Liver (tissue), 8 donors: ENCODE measurements at regions not wholly inside any gene's neighbourhood (a gene's known extent, or its start where the extent isn't known, plus 50 kb on each side); places are given as distances from the start of the nearest gene placed in this dataset.

Experiments used
- DNase-seq: peaks from one replicate; pipeline ENCODE4 v3.0.0-alpha.2; 2017; ENCODE audit warnings: low spot score
- H3K27ac ChIP-seq, 2 donors: one replicate each; pipeline ENCODE4 v1.7.0; 2013; ENCODE audit warnings: inconsistent platforms in 2 of 2, low read length in 2 of 2, control low read depth in 1 of 2, low read depth in 1 of 2, mild to moderate bottlenecking in 1 of 2
- H3K27me3 ChIP-seq, 4 donors: one replicate each; pipeline versions ENCODE4 v1.6.1 to v1.7.0; 2013; ENCODE audit warnings: low read length in 3 of 4, inconsistent platforms in 1 of 4, mild to moderate bottlenecking in 1 of 4, moderate library complexity in 1 of 4; ENCODE audit not compliant: control insufficient read depth in 4 of 4, insufficient read depth in 4 of 4
- H3K36me3 ChIP-seq, 4 donors: one replicate each; pipeline versions ENCODE4 v1.6.1 to v1.7.0; 2013; ENCODE audit warnings: low read length in 3 of 4, mild to moderate bottlenecking in 3 of 4, low read depth in 1 of 4, moderate library complexity in 1 of 4; ENCODE audit not compliant: control insufficient read depth in 4 of 4, insufficient read depth in 3 of 4
- H3K4me1 ChIP-seq, 4 donors: one replicate each; pipeline versions ENCODE4 v1.6.1 to v1.7.0; 2013; ENCODE audit warnings: low read length in 3 of 4, mild to moderate bottlenecking in 3 of 4, moderate library complexity in 1 of 4; ENCODE audit not compliant: control insufficient read depth in 4 of 4, insufficient read depth in 4 of 4
- H3K4me3 ChIP-seq, 3 donors: one replicate each; pipeline versions ENCODE4 v1.6.1 to v1.7.0; 2013; ENCODE audit warnings: low read length in 3 of 3, control low read depth in 1 of 3, low read depth in 1 of 3, mild to moderate bottlenecking in 1 of 3
- H3K9ac ChIP-seq, 2 donors: one replicate each; pipeline ENCODE4 v1.7.0; 2013; ENCODE audit warnings: low read length in 2 of 2, mild to moderate bottlenecking in 2 of 2, moderate library complexity in 2 of 2, control low read depth in 1 of 2, low read depth in 1 of 2
- H3K9me3 ChIP-seq, 4 donors: one replicate each; pipeline versions ENCODE4 v1.6.1 to v1.7.0; 2013; ENCODE audit warnings: low read length in 3 of 4; ENCODE audit not compliant: control insufficient read depth in 4 of 4
- CTCF ChIP-seq: fragments of 150-350 bp; IDR thresholded peaks from 2 replicates; pipeline ENCODE4 v1.5.1; 2017; ENCODE audit warnings: improper control_type of control experiment, low read depth, low read length; ENCODE audit not compliant: missing input control
- EGR1 ChIP-seq, 2 donors: IDR thresholded peaks; 2 replicates each; pipeline ENCODE4 v1.6.1; 2016 to 2018; ENCODE audit warnings: antibody characterized with exemption in 2 of 2, low read depth in 2 of 2
- FOXA1 ChIP-seq: IDR thresholded peaks from 2 replicates; pipeline ENCODE4 v1.6.1; 2016; ENCODE audit warnings: antibody characterized with exemption
- FOXA2 ChIP-seq: IDR thresholded peaks from 2 replicates; pipeline ENCODE4 v1.6.1; 2016; ENCODE audit warnings: antibody characterized with exemption
- GABPA ChIP-seq, 2 donors: IDR thresholded peaks in 1 of 2; conservative IDR thresholded peaks in 1 of 2; 2 replicates each; pipeline ENCODE4 v1.6.1; 2016; ENCODE audit warnings: antibody characterized with exemption in 2 of 2, mild to moderate bottlenecking in 1 of 2, moderate library complexity in 1 of 2
- HNF4G ChIP-seq: IDR thresholded peaks from 2 replicates; pipeline ENCODE4 v1.6.1; 2016; ENCODE audit warnings: antibody characterized with exemption
- JUND ChIP-seq, 2 donors: IDR thresholded peaks; 2 replicates each; pipeline ENCODE4 v1.6.1; 2016; ENCODE audit warnings: antibody characterized with exemption in 2 of 2
- NR2F2 ChIP-seq: IDR thresholded peaks from 2 replicates; pipeline ENCODE4 v1.6.1; 2016; ENCODE audit warnings: antibody characterized with exemption
- RAD21 ChIP-seq, 2 donors: IDR thresholded peaks; 2 replicates each; pipeline ENCODE4 v1.6.1; 2016; ENCODE audit warnings: antibody characterized with exemption in 2 of 2, mild to moderate bottlenecking in 2 of 2
- REST ChIP-seq: IDR thresholded peaks from 2 replicates; pipeline ENCODE4 v1.6.1; 2016; ENCODE audit warnings: antibody characterized with exemption, mild to moderate bottlenecking
- TAF1 ChIP-seq: conservative IDR thresholded peaks from 2 replicates; pipeline ENCODE4 v1.6.1; 2016; ENCODE audit warnings: antibody characterized with exemption, mild to moderate bottlenecking
- YY1 ChIP-seq: IDR thresholded peaks from 2 replicates; pipeline ENCODE4 v1.6.1; 2016; ENCODE audit warnings: antibody characterized with exemption, mild to moderate bottlenecking
- ZBTB33 ChIP-seq: IDR thresholded peaks from 2 replicates; pipeline ENCODE4 v1.6.1; 2016; ENCODE audit warnings: antibody characterized with exemption
- WGBS: extraction: QIAGEN DNeasy Blood & Tissue Kit; methylation state at CpG from one replicate; pipeline ENCODE4 v1.1.7; 2013; 5-methylcytosine and 5-hydroxymethylcytosine counted together
- donor health status: healthy.
- donor health status: healthy.
- donor health status: healthy.
- donor health status: healthy.
- donor health status: healthy.

GRCh38 chr11:69944146-69944795 is 125.1 kb upstream of the FGF3 start (continued):
- TF ChIP-seq FOXA1 = no peak
- TF ChIP-seq NR2F2 = no peak
- TF ChIP-seq YY1 = no peak
- no peak for TF ChIP-seq FOXA2
- TF ChIP-seq EGR1 (IDR thresholded peaks at IDR 0.05; ENCODE audit: low read depth in 2 of 2) = no peak

GRCh38 chr11:69945157-69945556 is 125.9 kb upstream of the FGF3 start:
- DNase-seq = no peak
- Histone ChIP-seq H3K9ac (no peak overlapping the region), H3K4me1 (peaks cover 0 to 9% (median under 1%) of the 10 kb centered on the region in 4 donors), H3K27me3 (no peaks in the 10 kb centered on the region), H3K9me3 (no peaks in the 10 kb centered on the region), H3K36me3 (no peaks in the 10 kb centered on the region), H3K27ac (no peak overlapping the region), H3K4me3 (no peak overlapping the region)
- TF ChIP-seq JUND (IDR thresholded peaks at IDR 0.05) = no peak
- TF ChIP-seq CTCF = no peak
- no peak for TF ChIP-seq NR2F2
- TF ChIP-seq GABPA (IDR thresholded peaks at IDR 0.05 in 1 of 2, conservative IDR thresholded peaks at IDR 0.05 in 1 of 2) = no peak
- TF ChIP-seq FOXA1 = no peak
- TF ChIP-seq FOXA2 = no peak
- no peak for TF ChIP-seq HNF4G
- no peak for TF ChIP-seq TAF1
- TF ChIP-seq ZBTB33 = no peak
- TF ChIP-seq REST = no peak
- no peak for TF ChIP-seq RAD21 (IDR thresholded peaks at IDR 0.05)
- 81% methylated on average over 1 of the region's 1 CpG for WGBS
